NCI-H1417 (cell line): ENCODE measurements at regions not wholly inside any gene's neighbourhood (a gene's known extent, or its start where the extent isn't known, plus 50 kb on each side); places are given as distances from the start of the nearest gene placed in this dataset.

Experiments
- DNase-seq, 3 experiments: peaks; one replicate each; lab custom pipeline; 2025; lab: John Stamatoyannopoulos, UW

DNA sequence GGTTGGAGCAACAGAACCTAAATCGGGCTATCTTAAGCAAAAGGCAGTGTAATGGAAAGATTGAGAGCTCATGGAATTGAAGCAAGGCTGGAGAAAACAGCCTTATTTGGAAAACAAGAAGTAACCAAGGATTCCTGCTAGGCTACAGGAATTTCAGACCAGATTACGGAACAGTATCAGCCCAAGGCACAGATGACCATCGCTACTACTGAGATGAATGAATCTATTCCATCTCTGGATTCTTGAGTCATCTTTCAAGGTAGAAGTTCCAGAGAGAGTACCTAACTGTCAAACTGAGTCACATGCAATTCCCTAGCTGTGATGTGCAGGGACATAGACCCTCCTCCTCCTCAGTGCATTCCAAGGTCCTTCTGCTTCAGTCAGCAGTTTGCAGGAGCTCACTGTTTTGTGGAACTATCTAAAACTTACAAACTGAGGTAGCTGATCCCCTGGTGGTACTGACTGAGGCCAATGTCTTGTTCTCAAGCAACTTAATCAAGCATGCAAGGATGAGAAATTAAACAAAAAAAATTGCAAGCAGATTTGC, 62.0 kb upstream of the SMLR1 start:
- DNase-seq, result no peak

DNA sequence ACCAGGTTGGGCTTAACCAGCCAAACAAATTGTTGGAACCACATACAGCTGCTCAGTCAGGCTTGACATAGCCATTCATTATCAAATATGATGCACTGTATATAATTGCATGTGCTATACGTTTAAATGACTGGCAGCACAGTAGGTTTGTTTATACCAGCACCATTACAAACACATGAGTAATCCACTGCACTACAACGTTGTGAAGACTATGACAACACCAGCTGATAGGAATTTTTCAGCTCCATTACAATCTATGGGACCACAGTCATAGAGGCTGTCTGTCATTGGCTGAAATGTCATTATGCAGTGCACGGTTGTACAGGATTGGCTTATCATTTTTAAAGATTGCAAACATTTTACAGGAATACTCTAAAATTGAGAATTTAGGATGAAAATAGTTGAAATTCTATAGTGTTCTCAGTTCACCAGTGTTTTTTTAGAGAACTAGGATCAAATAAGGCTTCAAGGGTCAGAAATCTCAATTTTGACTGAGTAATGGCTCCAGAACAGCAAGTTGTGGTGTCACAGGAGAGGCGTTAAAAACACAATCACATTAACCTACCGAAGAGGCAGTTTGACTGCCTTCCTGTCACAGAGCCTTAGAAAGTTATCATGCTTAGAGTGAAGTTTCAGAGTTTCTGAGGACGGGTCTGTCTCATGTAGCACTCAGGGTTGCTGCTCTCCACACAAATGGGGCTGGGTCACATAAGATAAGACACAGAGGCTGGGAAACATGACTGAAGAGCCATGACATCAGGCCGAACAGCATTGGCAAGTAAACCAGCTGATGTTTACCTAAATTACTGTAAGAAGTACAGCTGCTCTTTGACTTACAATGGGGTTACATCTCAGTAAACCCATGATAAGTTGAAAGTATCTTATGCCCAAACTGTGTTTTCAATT, 60.7 kb upstream of the SMLR1 start:
- peak in 1 of 3 experiments; percentile 9 for DNase-seq

DNA sequence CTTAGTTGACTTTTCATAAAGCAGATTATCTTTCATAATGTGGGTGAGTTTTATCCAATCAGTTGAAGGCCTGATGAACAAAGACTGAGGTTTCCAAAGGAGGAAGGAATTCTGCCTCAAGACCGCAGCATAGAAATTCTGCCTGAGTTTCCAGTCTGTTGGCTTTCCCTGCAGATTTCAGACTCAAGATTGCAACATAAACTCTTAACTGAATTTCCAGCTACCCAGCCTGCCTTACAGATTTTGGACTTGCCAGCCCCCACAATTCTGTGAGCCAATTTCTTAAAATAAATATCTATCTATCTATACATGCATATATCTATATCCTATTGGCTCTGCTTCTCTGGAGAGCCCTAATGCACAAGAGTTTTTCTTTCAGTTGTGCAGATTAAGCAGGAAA, 57.3 kb upstream of the SMLR1 start:
- DNase-seq, result no peak

DNA sequence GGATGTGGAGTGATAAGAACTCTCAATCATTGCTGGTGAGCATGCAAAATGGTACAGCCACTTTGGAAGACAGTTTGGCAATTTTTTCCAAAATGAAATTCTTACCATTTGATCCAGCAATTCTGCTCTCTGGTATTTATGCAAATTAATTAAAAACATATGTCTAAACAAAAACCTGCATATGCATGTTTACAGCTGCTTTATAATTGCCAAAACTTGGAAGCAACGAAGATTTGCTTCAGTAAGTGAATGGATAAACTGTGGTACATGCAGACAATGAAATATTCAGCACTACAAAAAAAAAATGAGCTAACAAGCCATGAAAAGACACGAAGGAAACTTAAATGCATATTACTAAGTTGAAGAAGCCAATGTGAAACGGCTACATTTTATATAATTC, 55.5 kb upstream of the SMLR1 start:
- DNase-seq, result no peak

DNA sequence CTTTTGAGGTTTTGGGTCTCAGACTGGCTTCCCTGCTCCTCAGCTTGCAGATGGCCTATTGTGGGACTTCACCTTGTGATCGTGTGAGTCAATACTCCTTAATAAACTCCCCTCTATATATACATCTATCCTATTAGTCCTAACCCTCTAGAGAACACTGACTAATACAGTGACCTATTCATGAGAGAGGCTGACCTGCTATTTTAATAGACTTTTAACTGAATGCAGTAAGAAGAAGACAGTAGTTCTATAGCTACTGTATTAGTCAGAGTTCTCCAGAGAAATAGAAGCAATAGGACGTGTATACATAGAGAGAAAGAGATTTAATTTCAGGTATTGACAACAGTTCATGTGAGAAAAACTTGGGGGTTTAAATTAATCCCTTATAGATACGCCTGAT, 53.3 kb upstream of the SMLR1 start:
- no peak for DNase-seq

DNA sequence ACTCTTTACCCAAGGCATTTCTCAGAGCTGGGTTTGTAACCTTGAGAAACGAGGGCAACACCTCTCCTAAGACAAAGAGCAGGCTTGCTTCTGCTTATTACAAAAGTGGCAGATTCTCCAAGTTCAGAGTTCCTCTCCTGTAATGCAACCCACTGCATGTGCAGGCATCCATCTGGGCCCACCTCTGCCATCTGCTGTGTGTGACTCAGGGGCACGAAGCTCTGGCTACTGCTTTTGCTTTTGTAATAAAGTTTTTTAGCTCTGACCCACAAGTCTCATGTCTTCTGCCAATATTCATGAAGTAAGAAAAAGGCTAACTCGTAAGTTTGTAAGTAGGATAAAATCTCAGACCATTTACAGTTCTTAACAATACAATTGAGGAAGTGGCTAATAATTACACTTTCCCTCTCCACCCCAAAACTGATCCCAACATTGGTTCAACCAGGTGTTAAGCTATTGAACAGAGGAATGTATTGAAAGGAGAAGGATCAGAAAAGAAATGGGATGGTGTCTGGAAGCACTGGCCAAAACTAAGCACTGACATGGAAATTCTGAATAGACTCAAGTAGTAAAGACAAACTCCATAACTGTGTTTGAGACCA, 51.7 kb upstream of the SMLR1 start:
- no peak for DNase-seq

DNA sequence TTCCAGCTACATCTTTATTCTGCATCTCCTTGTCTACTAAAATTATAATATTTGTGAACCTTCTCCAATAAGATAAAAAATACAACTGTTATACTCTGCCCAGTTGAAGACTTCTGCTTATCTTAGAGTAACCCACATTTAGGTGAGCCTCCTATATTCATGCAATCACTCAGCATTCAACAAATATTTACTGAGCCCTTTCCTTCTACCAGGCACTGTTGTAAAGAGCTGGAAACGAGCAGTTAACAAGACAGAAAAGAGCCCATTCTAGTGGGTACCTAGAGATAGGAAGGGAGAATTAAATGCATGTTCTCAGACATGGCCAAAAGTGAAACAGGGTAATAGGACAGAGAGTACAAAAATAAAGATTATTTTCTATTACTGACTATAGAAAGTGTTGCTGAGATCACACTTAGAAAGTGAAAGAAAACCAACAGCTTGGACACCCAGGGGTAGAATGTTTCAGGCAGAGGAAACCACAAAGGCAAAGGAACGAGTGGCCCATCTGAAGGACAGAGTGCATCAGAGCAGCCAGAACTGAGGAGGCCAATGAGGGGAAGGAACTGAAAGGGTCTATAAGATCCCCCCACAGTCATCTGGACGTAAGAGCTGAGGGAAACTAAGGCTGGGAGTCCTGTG, 50.8 kb upstream of the SMLR1 start:
- no peak for DNase-seq
